ENCODE measurements at regions not wholly inside any gene's neighbourhood (a gene's known extent, or its start where the extent isn't known, plus 50 kb on each side); places are given as distances from the start of the nearest gene placed in this dataset.

DNA sequence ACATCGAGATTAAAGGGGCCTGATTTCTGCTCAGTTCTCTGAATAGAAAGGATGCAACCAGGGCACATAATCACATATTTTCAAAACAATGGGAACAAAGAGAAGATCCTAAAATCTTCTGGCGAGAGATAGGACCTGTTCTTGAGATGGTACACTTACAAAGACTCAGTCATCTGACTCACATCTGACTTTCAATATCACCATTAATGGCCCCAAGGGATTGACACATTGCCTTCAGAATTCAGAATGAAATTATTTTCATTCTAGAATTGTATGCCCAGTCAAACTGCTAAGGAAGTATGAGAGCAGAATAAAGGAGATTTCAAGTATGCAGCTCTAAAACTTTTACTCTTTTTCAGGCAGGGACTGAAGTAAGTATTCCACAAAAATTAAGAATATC is 240.7 kb upstream of the POU3F2 start:
- H3K27me3 ChIP-seq (ENCODE audit: insufficient read depth, poor library complexity, severe bottlenecking), result no peaks in the 10 kb centered on the region
- no peak overlapping the region for H3K27ac ChIP-seq (replicated peaks)
- no peak for DNase-seq (ENCODE audit: low read depth in 1 of 2, low spot score in 1 of 2)
- TF ChIP-seq, protein P1, sequence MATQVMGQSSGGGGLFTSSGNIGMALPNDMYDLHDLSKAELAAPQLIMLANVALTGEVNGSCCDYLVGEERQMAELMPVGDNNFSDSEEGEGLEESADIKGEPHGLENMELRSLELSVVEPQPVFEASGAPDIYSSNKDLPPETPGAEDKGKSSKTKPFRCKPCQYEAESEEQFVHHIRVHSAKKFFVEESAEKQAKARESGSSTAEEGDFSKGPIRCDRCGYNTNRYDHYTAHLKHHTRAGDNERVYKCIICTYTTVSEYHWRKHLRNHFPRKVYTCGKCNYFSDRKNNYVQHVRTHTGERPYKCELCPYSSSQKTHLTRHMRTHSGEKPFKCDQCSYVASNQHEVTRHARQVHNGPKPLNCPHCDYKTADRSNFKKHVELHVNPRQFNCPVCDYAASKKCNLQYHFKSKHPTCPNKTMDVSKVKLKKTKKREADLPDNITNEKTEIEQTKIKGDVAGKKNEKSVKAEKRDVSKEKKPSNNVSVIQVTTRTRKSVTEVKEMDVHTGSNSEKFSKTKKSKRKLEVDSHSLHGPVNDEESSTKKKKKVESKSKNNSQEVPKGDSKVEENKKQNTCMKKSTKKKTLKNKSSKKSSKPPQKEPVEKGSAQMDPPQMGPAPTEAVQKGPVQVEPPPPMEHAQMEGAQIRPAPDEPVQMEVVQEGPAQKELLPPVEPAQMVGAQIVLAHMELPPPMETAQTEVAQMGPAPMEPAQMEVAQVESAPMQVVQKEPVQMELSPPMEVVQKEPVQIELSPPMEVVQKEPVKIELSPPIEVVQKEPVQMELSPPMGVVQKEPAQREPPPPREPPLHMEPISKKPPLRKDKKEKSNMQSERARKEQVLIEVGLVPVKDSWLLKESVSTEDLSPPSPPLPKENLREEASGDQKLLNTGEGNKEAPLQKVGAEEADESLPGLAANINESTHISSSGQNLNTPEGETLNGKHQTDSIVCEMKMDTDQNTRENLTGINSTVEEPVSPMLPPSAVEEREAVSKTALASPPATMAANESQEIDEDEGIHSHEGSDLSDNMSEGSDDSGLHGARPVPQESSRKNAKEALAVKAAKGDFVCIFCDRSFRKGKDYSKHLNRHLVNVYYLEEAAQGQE (IDR thresholded peaks at IDR 0.05; ENCODE audit: insufficient replicate concordance, low read depth), result no peak
- TF ChIP-seq, protein P2, sequence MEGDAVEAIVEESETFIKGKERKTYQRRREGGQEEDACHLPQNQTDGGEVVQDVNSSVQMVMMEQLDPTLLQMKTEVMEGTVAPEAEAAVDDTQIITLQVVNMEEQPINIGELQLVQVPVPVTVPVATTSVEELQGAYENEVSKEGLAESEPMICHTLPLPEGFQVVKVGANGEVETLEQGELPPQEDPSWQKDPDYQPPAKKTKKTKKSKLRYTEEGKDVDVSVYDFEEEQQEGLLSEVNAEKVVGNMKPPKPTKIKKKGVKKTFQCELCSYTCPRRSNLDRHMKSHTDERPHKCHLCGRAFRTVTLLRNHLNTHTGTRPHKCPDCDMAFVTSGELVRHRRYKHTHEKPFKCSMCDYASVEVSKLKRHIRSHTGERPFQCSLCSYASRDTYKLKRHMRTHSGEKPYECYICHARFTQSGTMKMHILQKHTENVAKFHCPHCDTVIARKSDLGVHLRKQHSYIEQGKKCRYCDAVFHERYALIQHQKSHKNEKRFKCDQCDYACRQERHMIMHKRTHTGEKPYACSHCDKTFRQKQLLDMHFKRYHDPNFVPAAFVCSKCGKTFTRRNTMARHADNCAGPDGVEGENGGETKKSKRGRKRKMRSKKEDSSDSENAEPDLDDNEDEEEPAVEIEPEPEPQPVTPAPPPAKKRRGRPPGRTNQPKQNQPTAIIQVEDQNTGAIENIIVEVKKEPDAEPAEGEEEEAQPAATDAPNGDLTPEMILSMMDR (IDR thresholded peaks at IDR 0.05; ENCODE audit: insufficient read depth, low read length), result no peak
- TF ChIP-seq SPI1 (IDR thresholded peaks at IDR 0.05; ENCODE audit: borderline replicate concordance, low read depth), result no peak
- no peak for TF ChIP-seq GABPA (IDR thresholded peaks at IDR 0.05; ENCODE audit: low read depth)
- TF ChIP-seq POLR2AphosphoS5 (IDR thresholded peaks at IDR 0.05; ENCODE audit: low read depth), result no peak
- H3K4me3 ChIP-seq (replicated peaks; ENCODE audit: insufficient read depth, low read length), result no peak overlapping the region

GRCh38 chr6:98601716-98602115 is 232.7 kb upstream of the POU3F2 start:
- no peak for DNase-seq (ENCODE audit: low read depth in 1 of 2, low spot score in 1 of 2)
- no peak for TF ChIP-seq POLR2AphosphoS5 (IDR thresholded peaks at IDR 0.05; ENCODE audit: low read depth)
- no peak for TF ChIP-seq GABPA (IDR thresholded peaks at IDR 0.05; ENCODE audit: low read depth)
- H3K27me3 ChIP-seq (ENCODE audit: insufficient read depth, poor library complexity, severe bottlenecking), result no peaks in the 10 kb centered on the region
- no peak overlapping the region for H3K4me3 ChIP-seq (replicated peaks; ENCODE audit: insufficient read depth, low read length)
- no peak overlapping the region for H3K27ac ChIP-seq (replicated peaks)

DNA sequence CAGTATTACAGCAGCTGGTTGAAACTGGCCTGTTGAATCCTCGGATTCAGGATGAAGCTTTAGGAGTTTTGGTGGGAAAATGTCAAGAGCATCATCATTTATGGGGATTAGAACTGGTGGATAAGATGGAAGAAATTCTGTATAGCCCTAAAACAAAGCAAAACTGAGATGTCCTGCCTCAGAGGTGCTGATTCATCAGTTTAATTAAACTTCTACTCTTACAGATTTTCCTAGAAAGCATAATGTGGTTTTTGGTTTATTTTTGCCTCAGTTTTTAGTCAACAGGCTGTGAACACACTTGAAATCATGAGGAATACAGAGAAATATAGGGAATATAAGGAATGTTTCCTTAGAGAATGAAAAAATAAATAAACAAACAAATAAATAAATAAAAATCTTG is 228.7 kb upstream of the POU3F2 start:
- DNase-seq (ENCODE audit: low read depth in 1 of 2, low spot score in 1 of 2), result no peak

More for the DNA sequence above, 228.7 kb upstream of the POU3F2 start:
- Histone ChIP-seq H3K4me3 (replicated peaks; ENCODE audit: insufficient read depth, low read length) (no peak overlapping the region), H3K27me3 (ENCODE audit: insufficient read depth, poor library complexity, severe bottlenecking) (no peaks in the 10 kb centered on the region), H3K27ac (replicated peaks) (no peak overlapping the region)
- TF ChIP-seq, protein P1 (IDR thresholded peaks at IDR 0.05; ENCODE audit: insufficient replicate concordance, low read depth), result no peak
- TF ChIP-seq, protein P2 (IDR thresholded peaks at IDR 0.05; ENCODE audit: insufficient read depth, low read length), result no peak
- TF ChIP-seq SPI1 (IDR thresholded peaks at IDR 0.05; ENCODE audit: borderline replicate concordance, low read depth) (no peak), POLR2AphosphoS5 (IDR thresholded peaks at IDR 0.05; ENCODE audit: low read depth) (no peak), GABPA (IDR thresholded peaks at IDR 0.05; ENCODE audit: low read depth) (no peak)

Measured in HL-60 (cell line).